Activated naive CD4-positive, alpha-beta T cell treated with anti-CD3 and anti-CD28 coated beads, Interleukin-2, amount 10 ng/mL, durations not matched to agents 7 days and 5 days (primary cell): ENCODE measurements at regions not wholly inside any gene's neighbourhood (a gene's known extent, or its start where the extent isn't known, plus 50 kb on each side); places are given as distances from the start of the nearest gene placed in this dataset.
"Not testable (repeated sequence)": the region's sequence is repeated elsewhere in the genome, so short reads cannot be mapped to it uniquely, and the experiment has no call there.

ENCODE experiments used
- CTCF ChIA-PET: fragments of 350-600 bp; sonication (Branson Sonifier 250); formaldehyde crosslinking; loops from one replicate; lab custom pipeline; 2021; ENCODE audit warnings: antibody characterized with exemption; lab: Charles Lee
- DNase-seq: peaks from one replicate; pipeline ENCODE4 v3.0.0-alpha.2; 2020
- H3K27ac Mint-ChIP-seq: one replicate; pipeline ENCODE4 v1.8.0; 2021; ENCODE audit warnings: mild to moderate bottlenecking, moderate library complexity, mixed read lengths
- H3K27me3 Mint-ChIP-seq: one replicate; pipeline ENCODE4 v1.8.0; 2021; ENCODE audit warnings: mild to moderate bottlenecking, mixed read lengths
- H3K36me3 Mint-ChIP-seq: one replicate; pipeline ENCODE4 v1.8.0; 2021; ENCODE audit warnings: mixed read lengths
- H3K4me1 Mint-ChIP-seq: one replicate; pipeline ENCODE4 v1.8.0; 2021; ENCODE audit warnings: mixed read lengths
- H3K4me3 Mint-ChIP-seq: one replicate; pipeline ENCODE4 v1.8.0; 2021; ENCODE audit warnings: mild to moderate bottlenecking, moderate library complexity, mixed read lengths
- H3K9me3 Mint-ChIP-seq: one replicate; pipeline ENCODE4 v1.8.0; 2021; ENCODE audit warnings: mixed read lengths

DNA sequence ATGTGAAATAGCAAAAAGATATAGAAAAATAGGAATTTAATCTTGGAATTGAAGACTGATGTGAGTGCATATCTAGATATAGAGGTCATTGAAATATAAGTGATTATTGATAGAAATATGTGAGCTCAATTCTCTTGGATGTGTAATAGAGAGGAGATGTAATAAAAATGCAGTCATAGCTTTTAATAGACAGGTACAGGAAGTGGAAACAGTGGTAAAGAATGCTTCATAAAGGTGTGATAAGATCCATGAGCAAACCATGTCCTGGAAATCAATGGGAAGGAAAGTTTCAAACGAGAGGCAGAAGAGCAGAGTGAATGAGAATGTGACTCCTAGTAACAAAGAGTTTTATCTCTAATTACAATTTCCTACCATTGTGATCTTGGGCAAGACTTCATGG lies 634.7 kb upstream of the ZNF804A start:
- CTCF ChIA-PET: no interaction called here
- Mint-ChIP-seq H3K4me1 (no peaks in the 10 kb centered on the region), H3K4me3 (no peak overlapping the region), H3K27me3 (no peaks in the 10 kb centered on the region), H3K36me3 (no peaks in the 10 kb centered on the region), H3K27ac (no peak overlapping the region), H3K9me3 (peaks cover 2% of the 10 kb centered on the region)
- no peak for DNase-seq

DNA sequence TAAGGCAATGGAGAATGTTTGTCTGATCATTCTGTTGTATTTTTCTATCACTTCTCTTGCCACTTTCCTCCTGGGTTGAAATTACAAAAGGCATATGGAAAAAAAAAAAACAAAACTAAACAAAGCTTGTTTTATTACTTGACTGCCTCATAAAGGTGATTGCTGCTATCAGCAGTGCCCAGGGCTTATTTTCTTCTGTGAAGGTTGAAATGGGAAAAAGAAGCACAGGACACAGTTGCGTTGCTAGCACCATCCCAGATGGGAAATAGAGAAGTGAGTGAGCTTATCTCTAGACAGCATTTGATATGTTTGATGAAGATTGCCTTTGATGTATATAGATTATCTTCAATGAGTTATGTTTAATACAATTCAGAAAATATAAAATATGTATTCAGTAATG lies 633.8 kb upstream of the ZNF804A start:
- DNase-seq: no peak
- no peaks in the 10 kb centered on the region for H3K4me1 Mint-ChIP-seq
- no peaks in the 10 kb centered on the region for H3K27me3 Mint-ChIP-seq
- no peaks in the 10 kb centered on the region for H3K36me3 Mint-ChIP-seq
- CTCF ChIA-PET: no interaction called here
- peaks cover 2% of the 10 kb centered on the region for H3K9me3 Mint-ChIP-seq
- no peak overlapping the region for H3K4me3 Mint-ChIP-seq
- no peak overlapping the region for H3K27ac Mint-ChIP-seq

DNA sequence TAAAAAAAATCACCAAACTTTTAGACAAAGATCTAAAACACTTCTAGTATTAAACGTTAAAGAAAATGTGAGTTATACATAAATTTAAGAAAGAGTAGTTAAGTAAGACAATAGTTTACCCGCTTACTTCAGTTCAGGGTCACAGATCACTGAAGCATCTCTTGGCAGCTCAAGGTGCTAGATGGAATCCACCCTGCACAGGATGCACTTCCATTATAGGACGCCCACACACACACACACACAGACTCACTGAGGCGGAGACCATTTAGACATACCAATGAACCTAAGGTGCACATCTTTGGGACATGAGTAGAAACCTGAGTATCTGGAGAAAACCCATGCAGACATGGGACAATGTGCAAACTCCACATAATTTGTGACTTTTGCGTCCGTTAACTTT lies 630.6 kb upstream of the ZNF804A start:
- H3K36me3 Mint-ChIP-seq: no peaks in the 10 kb centered on the region
- no peak for DNase-seq
- CTCF ChIA-PET: no interaction called here
- no peak overlapping the region for H3K4me3 Mint-ChIP-seq
- peaks cover 4% of the 10 kb centered on the region for H3K9me3 Mint-ChIP-seq
- H3K27ac Mint-ChIP-seq: no peak overlapping the region
- no peaks in the 10 kb centered on the region for H3K27me3 Mint-ChIP-seq
- H3K4me1 Mint-ChIP-seq: no peaks in the 10 kb centered on the region

DNA sequence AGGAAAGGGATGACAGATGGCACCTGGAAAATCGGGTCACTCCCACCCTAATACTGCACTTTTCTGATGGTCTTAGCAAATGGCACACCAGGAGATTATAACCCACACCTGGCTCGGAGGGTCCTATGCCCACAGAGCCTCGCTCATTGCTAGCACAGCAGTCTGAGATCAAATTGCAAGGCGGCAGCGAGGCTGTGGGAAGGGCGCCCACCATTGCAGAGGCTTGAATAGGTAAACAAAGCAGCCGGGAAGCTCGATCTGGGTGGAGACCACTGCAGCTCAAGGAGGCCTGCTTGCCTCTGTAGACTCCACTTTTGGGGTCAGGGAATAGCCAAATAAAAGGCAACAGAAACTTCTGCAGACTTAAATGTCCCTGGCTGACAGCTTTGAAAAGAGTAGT lies 622.7 kb upstream of the ZNF804A start:
- DNase-seq, H3K4me1 Mint-ChIP-seq, H3K27me3 Mint-ChIP-seq, CTCF ChIA-PET, H3K27ac Mint-ChIP-seq, H3K4me3 Mint-ChIP-seq, H3K36me3 Mint-ChIP-seq: not testable (repeated sequence)
- peaks cover 22% of the 10 kb centered on the region for H3K9me3 Mint-ChIP-seq

DNA sequence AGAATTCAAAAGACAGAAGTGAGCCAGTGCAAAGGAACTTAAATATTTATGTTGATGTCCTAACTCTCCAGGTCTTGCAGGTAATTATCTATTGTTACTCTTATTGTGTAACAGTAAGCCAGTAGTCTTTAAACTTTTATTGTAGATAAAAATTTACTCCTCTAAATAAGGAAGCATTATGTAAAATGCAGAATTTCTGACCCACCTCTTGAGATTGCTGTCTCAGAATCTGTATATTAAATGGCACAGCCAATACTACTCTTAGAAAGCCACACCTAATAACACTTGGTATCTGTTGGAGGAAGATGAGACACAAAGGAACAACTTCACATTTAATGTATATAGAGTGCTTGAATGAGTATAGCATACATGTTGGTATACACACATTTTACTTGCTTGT lies 613.5 kb upstream of the ZNF804A start:
- Mint-ChIP-seq H3K36me3 (no peaks in the 10 kb centered on the region), H3K9me3 (peaks cover 4% of the 10 kb centered on the region), H3K4me1 (no peaks in the 10 kb centered on the region), H3K27me3 (no peaks in the 10 kb centered on the region), H3K27ac (no peak overlapping the region), H3K4me3 (no peak overlapping the region)
- CTCF ChIA-PET: interaction anchor here (1.0 kb wide), 1 partner anchor 656 kb away, joined by 3 read pairs; no protein-coding TSS in a partner anchor
- DNase-seq: no peak

DNA sequence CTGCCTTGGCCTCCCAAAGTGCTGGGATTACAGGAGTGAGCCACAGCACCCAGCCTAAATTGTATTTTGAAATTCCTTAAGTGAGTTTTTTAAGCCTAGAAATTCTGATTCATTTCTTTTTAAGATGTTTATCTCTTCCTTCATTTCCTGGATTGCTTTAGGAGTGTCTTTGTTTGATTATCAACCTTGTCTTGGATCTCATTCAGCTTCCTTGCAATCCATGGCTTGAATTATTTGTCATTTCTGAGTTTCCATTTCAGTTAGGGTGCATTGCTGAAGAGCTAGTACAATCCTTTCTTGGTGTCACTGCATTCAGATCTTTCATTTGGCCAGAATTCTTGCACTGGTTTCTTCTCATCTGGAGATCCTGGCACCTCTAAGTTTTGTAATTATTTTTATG lies 606.4 kb upstream of the ZNF804A start:
- Mint-ChIP-seq H3K9me3 (peaks cover 10% of the 10 kb centered on the region), H3K4me3 (no peak overlapping the region), H3K27ac (no peak overlapping the region), H3K4me1 (no peaks in the 10 kb centered on the region), H3K36me3 (no peaks in the 10 kb centered on the region), H3K27me3 (no peaks in the 10 kb centered on the region)
- CTCF ChIA-PET: no interaction called here
- no peak for DNase-seq

DNA sequence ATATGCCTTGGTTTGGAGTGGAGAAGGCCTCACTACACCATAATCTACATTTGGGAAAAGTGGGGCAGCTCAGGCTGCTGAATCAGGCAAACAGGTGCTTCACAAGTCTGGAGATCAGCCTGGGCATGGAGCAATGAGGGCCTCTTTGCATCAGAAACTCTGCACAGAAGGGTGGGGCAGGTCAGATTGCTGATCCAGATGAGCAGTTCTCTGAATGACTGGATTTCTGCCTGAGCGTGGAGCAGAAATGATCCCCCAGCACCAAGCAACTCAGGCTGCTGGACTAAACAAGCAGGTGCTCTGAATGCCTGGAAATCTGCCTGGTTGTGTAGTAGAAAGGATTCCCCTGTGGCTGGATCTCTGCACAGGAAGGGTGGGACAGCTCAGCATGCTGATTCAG lies 605.3 kb upstream of the ZNF804A start:
- no peak overlapping the region for H3K4me3 Mint-ChIP-seq
- CTCF ChIA-PET: no interaction called here
- H3K27ac Mint-ChIP-seq: no peak overlapping the region
- H3K9me3 Mint-ChIP-seq: peaks cover 8% of the 10 kb centered on the region
- H3K36me3 Mint-ChIP-seq: no peaks in the 10 kb centered on the region
- H3K4me1 Mint-ChIP-seq: no peaks in the 10 kb centered on the region
- no peaks in the 10 kb centered on the region for H3K27me3 Mint-ChIP-seq
- no peak for DNase-seq

DNA sequence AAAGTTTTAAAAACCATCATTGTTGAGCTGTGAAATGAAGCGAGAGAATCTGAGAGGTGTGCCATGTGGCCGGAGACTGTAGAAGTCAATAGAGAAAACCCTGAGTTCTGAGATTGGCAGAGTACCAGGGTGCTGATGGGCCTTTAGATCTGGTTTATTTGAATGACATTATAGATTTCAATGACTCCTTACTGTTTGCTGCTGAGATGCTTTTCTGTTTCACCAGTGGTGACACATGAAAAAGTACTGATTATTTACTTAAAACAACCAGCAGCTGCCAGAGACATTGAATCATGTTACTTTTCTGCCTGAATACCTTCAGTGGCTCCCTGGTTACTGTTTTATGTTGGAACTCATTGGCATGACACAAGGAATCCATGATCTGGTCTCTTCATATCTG lies 602.7 kb upstream of the ZNF804A start:
- DNase-seq: no peak
- Mint-ChIP-seq H3K4me1 (no peaks in the 10 kb centered on the region), H3K4me3 (no peak overlapping the region), H3K36me3 (no peaks in the 10 kb centered on the region), H3K27ac (no peak overlapping the region), H3K9me3 (peaks cover under 1% of the 10 kb centered on the region), H3K27me3 (no peaks in the 10 kb centered on the region)
- CTCF ChIA-PET: no interaction called here

DNA sequence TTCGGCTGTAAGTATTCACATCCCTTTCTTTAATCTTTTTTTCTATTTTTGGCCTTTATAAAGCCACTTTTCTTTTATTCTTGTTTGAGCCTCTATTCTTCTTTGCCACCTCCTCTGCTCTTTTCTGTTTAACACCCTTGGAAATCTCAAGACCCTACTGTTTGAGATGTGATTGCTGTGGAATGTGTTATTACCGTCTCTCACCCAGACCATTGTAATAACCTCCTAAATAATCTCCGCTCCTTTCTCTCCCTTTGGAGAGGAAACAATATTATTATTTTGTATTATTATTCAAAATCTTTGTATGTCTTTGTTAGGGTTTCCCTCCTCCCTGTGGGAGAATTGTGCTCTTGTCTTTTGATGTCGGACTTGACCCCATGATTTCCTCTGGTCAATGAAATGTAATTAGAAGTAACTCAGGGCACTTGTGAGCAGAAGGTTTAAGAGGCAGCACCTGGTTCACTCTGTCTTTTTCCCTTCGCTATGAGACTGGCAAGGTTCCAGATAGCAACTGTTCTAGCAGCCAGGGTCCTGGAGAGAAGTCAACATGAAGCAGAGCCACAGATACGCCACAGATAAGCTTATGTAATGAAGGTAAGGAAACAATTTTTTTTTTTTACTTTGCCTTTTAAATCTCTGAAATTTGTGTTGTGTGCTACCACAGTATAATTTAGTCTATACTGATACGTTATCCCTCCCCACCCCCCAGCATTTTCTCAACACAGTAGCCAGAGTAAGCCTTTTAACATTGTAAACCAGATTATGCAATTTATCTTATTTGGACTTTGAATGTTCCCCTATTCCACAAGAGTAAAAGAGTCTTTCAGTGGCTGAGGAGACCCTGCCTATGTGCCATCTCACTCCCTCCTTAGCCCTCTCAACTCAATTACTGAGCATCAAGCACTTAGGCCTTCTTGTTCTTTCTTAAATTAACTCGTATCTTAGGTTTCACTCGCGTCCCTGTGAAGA lies 601.2 kb upstream of the ZNF804A start:
- CTCF ChIA-PET: no interaction called here
- no peak overlapping the region for H3K4me3 Mint-ChIP-seq

DNA sequence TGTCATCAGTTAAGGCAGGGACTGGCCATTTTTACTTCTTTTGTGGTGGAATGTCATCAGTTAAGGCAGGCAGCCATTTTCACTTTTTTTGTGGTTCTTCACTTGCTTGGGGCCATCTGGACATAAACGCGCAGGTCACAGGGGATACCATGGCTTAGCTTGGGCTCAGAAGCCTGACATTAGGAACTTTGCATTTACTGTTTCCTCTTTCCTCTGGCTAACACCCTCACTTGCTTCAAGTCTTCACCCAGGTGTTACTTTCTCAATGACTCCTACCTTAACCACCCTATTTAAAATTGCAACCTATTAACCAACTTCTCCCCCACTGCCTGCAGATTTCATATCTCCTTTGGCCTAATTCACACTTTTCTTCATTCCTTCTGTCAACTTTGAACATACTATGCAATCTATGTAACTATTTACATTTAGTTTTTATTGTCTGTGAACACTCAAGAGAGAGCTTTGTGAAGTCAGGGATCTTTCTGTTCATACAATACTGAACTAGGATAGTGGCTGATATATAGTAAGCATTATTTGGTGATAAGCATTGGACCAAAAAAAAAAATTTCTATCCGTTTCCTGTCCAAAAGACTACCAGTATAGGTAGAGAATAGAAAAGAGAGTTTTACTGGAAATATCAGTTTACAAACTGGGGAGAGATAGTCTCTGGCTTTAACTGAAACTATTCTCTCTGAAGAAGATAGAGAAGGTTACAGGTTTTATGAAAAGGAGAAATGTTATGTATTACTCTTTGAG lies 600.1 kb upstream of the ZNF804A start:
- H3K4me1 Mint-ChIP-seq: no peaks in the 10 kb centered on the region
- no peak overlapping the region for H3K4me3 Mint-ChIP-seq
- no peaks in the 10 kb centered on the region for H3K36me3 Mint-ChIP-seq
- no peaks in the 10 kb centered on the region for H3K9me3 Mint-ChIP-seq
- H3K27me3 Mint-ChIP-seq: no peaks in the 10 kb centered on the region
- CTCF ChIA-PET: no interaction called here
- no peak overlapping the region for H3K27ac Mint-ChIP-seq
- DNase-seq: no peak

More for the DNA sequence above, 601.2 kb upstream of the ZNF804A start:
- Mint-ChIP-seq H3K27me3 (no peaks in the 10 kb centered on the region), H3K9me3 (no peaks in the 10 kb centered on the region), H3K4me1 (no peaks in the 10 kb centered on the region), H3K27ac (no peak overlapping the region), H3K36me3 (no peaks in the 10 kb centered on the region)
- no peak for DNase-seq

DNA sequence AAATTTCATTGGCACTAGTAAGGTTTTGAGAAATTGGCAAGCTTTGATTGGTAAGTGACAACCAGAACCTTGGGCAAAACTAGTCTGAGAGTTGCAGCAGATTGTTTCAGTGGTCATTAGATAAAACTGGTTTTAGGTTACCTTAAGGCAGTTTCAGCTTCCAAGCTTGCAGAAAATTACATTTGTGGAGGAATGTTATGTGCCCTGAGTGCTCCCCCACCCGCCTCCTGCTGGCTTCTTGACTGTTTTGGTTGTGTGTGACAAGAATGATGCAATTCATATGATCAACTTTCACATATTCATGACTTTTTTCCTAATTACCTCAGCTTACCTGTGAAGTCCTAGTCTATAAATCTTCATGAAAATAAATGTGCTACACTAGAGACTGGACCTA lies 599.5 kb upstream of the ZNF804A start:
- Mint-ChIP-seq H3K4me1 (no peaks in the 10 kb centered on the region), H3K27ac (no peak overlapping the region), H3K4me3 (no peak overlapping the region), H3K27me3 (no peaks in the 10 kb centered on the region), H3K9me3 (no peaks in the 10 kb centered on the region), H3K36me3 (no peaks in the 10 kb centered on the region)
- DNase-seq: no peak
- CTCF ChIA-PET: no interaction called here

DNA sequence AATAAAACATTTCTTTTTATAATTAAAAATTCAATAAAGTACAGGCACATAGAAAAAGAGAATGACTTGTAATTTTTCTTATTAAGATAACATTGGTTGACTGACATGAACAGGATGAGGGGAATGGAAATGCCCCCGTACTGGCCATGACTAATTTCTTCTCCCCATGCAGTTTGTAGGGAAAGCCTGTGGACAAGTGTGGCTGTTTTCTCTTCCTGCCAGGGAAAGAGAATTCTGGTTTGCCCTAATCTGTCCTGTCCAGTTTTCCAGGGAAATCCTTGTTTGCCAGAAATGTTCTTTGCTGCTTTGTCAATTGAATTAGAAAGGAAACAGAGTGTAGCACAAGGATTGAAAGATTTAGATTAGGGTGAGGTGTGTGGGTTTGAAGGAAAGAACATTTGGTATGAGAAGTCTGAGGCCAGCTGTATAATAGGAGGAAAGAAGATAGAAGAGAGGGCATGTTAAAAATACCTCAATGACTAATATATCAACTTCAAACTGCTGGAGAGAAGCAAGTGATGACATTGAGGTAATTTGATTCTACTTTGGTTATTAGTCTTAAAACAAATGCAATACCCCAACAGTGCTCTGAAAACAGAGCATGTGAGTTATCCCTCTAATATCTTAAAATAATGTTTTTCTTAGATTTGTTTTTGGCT lies 593.9 kb upstream of the ZNF804A start:
- H3K9me3 Mint-ChIP-seq: no peaks in the 10 kb centered on the region
- DNase-seq: no peak
- H3K4me1 Mint-ChIP-seq: no peaks in the 10 kb centered on the region
- no peak overlapping the region for H3K4me3 Mint-ChIP-seq
- no peaks in the 10 kb centered on the region for H3K36me3 Mint-ChIP-seq
- H3K27ac Mint-ChIP-seq: no peak overlapping the region
- CTCF ChIA-PET: no interaction called here
- H3K27me3 Mint-ChIP-seq: no peaks in the 10 kb centered on the region

DNA sequence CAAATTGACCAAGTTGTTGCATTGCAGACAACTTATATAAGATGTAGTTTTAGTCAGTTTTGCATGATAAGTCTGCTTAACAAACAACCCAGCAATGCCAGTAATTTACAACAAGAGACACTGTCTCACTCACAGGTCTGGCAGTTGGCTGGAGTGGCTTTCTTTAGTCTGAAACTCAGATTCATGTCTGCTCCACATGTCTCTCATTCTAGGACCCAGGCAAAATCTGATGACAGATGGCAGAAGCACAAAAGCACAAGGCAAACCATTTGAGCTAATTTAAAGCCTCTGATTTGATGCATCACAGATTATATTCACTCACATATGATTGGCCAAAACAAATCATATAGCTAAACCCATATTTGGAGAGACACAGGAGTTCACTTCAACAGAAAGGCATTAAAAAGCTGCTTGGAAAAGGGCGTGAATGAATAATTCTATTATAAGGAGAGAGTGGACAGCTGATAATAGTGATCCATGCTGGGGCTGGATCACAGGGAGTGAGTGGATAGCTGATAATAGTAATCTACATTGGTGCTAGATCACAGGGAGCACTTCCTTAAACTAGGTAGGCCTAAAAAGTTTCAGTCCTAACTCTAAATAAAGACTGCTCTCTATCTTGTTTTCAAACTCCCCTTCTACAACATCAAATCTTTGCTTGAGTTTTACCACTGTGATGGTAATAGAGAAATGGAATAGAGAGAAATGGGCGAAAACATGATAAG lies 593.2 kb upstream of the ZNF804A start:
- no peak for DNase-seq
- Mint-ChIP-seq H3K9me3 (no peaks in the 10 kb centered on the region), H3K36me3 (no peaks in the 10 kb centered on the region), H3K4me1 (no peaks in the 10 kb centered on the region), H3K27ac (no peak overlapping the region), H3K4me3 (no peak overlapping the region), H3K27me3 (no peaks in the 10 kb centered on the region)
- CTCF ChIA-PET: no interaction called here

DNA sequence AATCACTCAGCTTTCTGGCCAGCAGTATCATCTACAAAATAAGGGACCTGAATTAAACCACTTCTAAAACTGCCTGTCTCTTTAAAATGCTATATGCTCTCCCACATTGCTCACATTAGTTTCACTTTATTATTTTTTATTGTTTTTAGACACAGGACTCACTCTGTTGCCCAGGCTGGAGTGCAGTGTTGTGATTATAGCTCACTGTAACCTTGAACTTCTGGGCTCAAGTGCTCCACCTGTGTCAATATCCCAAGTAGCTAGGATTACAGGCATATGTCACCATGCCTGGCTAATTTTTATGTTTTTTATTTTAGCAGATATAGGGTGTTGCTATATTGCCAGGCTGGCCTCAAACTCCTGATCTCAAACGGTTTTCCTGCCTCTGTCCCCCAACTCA lies 591.3 kb upstream of the ZNF804A start:
- Mint-ChIP-seq H3K4me1 (no peaks in the 10 kb centered on the region), H3K4me3 (no peak overlapping the region), H3K27me3 (no peaks in the 10 kb centered on the region), H3K27ac (no peak overlapping the region), H3K9me3 (no peaks in the 10 kb centered on the region), H3K36me3 (no peaks in the 10 kb centered on the region)
- DNase-seq: no peak
- CTCF ChIA-PET: no interaction called here
